ENCODE measurements at regions not wholly inside any gene's neighbourhood (a gene's known extent, or its start where the extent isn't known, plus 50 kb on each side); places are given as distances from the start of the nearest gene placed in this dataset.
A peak's percentile ranks its signal among the peaks of the same experiment; 100 is the strongest.

- DNase-seq, result no peak
Measured at GRCh38 chr5:31137676-31138075, 55.8 kb upstream of the CDH6 start.

DNA sequence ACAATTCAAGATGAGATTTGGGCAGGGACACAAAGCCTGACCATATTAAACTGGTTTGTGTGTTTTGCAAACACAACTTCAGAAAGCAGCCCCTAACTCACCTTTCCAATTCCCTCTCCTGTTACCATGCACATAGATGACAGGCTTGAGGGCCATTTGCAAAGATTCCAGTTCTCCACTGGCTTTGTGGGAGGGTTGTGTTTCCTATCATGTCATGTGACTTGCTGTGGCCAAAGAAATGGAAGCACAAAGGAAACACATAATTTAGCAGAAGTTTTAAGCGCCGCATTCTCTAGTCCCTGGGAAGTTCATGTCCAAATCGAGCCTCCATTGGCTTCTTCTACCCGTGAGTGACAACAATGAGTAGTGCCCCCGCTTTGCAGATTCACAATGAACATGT lies 57.9 kb upstream of the CDH6 start:
- DNase-seq, result no peak

DNA sequence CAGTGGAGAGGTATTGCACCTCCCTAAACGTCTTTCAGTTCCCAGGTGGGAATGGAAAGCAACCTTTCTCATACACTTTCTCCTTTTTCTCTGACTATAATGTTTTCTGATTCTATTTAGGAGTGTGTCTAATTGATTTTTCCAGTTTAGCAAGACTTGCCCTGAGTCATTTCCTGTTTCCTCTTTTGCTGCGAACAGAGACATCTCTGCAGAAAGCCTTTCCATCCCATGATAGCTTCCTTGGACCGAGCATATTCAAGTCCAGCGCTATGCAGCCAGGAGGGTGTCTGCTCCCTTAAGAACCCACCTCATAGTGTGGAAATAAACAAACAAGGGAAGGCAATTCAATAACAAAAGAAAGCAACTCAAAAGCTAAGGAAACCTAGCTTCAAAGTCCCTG lies 60.0 kb upstream of the CDH6 start:
- DNase-seq, result peak; percentile 82

- DNase-seq, result peak; percentile 72
Measured at GRCh38 chr5:31131381-31131891, 62.0 kb upstream of the CDH6 start.

- no peak for DNase-seq
Measured at GRCh38 chr5:31130676-31131075, 62.8 kb upstream of the CDH6 start.

DNA sequence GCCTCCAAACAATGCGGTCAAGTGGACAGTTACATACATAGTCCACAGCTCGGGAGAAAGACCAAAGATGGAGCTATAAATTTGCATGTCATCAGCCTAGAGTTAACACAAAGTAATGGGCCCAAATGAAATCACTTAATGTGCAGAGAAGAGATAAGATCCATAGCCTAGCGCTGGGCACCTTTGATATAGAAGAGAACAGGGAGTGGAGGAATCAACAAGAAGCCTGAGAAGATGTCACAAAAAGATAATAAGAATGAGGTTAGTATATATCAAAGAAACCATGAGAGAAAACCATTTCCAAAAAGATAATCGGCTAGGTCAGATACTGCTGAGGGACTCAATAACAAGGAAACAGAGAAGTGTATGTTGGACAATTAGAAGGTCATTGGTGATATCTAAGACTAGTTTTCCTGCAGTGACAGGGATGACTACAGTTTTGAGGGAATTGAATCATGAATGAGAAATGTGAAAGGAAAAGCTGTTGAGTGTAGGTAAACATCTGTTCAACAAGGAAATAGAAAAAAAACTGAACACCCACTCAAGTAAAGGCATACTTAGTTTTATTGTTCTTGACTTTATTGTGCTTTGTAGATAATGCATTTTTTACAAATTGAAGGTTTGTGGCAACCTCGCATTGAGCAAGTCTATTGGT lies 68.7 kb upstream of the CDH6 start:
- DNase-seq, result no peak

DNA sequence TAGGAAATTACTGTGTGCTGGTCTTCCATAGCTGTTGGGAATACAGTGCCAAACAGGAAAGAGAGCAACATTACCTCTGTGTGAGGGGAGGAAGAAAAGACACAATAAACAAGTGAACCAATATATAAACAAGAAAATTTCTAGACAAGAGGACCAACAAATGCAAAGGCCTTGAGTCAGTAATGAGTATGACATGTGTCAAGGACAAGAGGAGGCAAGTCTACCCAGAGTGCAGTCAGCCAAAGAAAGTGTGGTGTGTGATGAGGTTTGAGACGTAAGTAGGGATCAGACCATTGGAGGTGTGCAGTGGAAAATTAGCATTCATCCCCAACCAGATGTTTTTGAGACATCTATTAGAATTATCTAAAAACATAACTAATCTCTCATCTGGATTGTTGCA lies 69.5 kb upstream of the CDH6 start:
- no peak for DNase-seq

GRCh38 chr5:31122998-31123951 lies 70.2 kb upstream of the CDH6 start:
- DNase-seq, result no peak

DNA sequence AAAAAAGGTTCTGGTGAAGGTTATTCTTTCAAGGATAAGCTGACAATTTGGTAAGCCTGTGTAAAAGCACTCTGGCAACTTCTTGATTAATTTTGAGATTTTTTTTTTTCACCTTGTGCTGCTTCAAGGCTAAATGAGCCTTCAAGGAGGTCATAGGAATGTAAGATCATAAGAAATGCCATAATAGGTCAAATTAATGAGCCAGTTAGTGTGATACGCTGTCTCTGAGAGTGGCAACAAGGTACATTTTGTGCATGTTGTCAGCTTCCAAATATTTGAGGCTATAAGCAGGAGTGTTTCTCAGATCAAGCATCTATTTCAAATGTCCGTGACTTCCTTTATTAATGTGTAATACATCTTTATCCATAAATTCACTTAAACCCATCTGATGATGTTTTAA lies 72.3 kb upstream of the CDH6 start:
- DNase-seq, result no peak

- DNase-seq, result no peak
Measured at GRCh38 chr5:31120642-31120948, 72.9 kb upstream of the CDH6 start.

DNA sequence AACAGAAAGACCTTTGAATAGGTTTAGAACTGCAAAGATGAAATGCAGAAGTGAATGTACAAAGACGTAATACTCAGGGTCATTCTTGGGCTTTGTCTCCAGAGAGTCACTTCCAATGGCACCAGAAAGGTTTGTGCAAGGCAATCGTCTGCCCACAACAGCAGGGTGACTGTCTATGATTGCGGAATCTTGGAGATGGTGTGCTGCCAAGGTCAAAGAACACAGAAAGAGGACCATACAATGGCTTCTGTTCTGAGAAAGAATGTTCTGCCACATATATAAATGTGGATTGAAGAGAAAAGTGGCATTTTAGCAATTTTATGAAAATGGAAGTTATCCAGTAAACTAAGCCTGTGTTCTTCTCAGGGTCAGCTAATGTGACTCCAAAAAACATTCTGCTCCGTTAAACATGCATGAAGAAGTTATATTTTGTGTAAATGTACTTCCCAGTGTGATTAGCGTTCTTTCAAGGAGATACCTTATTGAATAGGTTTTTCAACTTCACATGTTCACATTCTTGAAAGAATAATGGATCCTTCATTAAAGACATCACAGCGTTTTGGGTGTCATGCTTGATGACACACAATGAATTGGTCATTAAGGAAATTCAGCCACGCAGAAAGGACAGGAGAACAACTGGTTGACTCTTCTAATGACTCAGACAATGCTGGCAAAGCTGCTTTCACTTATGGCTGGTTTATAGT lies 73.4 kb upstream of the CDH6 start:
- DNase-seq, result peak; percentile 95

DNA sequence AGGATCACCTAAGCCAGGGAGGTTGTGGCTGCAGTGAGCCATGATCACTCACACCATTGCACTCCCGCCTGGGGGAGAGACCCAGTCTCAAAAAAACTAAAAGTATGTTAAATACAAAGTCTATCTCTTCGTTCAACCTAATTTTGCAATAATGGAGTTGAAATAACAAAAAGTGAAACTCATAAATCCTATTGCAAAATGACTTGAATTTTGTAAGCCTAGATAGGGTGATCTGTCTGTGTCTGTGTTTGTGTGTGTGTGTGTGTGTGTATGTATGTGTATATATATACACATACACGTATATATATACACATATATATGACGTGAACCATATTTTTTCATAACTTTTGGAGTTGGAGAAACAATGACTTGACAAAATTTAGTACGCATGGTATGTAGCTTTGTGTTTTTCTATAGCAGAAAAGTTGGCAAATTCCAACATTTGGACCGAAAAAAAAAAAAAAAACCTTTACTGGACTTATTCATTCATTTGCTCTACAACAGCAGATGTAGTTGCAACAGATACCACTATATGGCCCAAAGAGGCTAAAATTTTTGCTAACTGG lies 76.9 kb upstream of the CDH6 start:
- DNase-seq, result peak; percentile 80

DNA sequence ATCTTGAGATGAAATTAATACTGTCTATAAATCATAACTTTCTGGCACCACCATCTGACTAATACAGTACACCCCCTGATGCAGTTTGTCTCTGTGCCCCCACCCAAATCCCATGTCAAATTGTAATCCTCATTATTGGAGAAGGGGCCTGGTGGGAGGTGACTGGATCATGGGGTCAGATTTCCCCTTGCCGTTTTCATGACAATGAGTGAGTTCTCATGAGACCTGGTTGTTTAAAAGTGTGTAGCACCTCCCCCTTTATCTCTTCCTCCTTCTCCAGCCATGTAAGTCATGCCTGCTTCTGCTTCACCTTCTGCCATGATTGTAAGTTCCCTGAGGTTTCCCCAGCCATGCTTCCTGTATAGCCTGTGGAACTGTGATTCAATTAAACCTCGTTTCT lies 78.7 kb upstream of the CDH6 start:
- DNase-seq, result no peak

- DNase-seq, result no peak
Measured at GRCh38 chr5:31113666-31114350, 79.7 kb upstream of the CDH6 start.

DNA sequence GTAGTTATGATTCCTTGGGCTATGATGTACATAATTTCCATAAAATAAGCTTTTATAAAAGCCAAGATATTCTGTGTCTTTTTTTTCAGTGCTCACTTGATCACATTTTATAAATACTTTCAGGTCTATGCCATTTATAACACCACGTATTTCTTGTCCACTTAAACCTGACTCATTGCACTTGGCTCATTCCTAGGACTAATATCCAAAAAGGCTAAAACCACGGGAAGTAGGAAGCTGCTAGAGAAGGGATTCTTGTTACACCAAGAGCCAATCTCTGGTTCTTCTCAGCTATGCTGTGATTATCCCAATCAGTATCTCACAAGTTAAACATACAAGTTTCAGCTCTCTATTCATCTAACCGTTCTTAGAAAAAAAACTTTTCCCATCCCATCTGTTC lies 80.4 kb upstream of the CDH6 start:
- no peak for DNase-seq

DNA sequence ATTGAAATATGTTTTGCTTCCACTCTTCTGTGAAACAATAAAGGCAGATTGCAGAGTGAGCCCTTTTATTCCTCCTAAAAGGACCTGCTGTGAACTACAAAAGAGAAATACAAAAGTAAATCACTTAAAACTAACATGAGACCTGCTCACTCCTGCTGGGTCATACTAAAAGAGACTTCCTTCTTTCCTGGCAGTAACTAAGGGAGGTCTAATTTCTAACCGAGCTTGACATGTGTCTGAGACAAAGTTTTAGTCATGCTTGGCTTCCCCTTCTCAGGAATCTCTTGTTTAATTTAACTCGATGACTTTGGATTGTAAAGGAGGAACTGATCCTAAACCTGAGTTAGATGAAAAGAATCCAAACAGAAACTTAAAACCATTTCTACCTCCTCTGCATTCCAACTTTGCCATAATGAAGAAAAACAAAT lies 86.4 kb upstream of the CDH6 start:
- DNase-seq, result no peak

DNA sequence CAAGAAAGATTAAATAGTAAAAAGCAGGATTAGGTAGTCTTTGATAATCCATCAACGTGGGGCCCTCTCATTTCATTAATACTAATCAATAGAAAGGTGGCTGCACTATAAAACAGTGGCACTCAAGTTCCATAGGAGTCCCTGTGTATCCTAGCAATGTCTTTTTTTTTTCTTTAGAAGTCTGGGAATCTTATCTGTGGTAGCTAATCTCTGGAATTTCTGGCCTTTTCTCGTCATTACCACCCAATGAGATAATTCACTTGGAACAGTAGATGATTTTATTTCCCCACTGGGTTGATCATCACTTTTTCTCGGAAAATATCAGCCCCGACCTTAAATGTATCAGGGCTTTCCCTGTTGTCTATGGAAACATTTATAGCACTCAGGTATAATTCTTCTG lies 86.8 kb upstream of the CDH6 start:
- DNase-seq, result no peak

GRCh38 chr5:31106278-31106677 lies 87.2 kb upstream of the CDH6 start:
- no peak for DNase-seq

GRCh38 chr5:31104775-31105174 lies 88.7 kb upstream of the CDH6 start:
- no peak for DNase-seq

DNA sequence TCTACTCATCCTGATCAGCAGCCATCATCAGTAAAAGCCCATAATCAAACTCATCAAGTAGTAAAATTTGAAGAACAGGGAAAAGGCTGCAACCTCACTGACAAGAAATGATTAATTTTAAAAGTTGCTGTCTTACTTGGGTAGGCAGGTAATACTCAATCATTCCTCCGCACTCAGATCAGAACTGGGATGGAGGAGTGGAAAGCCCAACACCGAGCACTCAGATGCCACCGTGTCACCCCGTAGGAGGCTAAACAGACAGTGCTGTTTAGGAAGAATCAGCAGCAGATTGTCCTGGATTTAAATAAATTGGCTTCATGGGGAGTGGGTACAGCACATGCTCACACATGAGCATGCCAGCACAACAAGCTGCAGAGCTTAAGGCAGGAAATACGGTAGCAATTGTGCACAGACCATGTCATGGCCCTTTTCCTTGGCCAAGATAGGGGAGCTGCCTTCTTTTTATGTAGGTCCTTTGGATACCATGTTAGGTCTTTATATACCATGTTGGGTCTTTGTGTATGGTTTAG lies 92.6 kb upstream of the CDH6 start:
- no peak for DNase-seq

DNA sequence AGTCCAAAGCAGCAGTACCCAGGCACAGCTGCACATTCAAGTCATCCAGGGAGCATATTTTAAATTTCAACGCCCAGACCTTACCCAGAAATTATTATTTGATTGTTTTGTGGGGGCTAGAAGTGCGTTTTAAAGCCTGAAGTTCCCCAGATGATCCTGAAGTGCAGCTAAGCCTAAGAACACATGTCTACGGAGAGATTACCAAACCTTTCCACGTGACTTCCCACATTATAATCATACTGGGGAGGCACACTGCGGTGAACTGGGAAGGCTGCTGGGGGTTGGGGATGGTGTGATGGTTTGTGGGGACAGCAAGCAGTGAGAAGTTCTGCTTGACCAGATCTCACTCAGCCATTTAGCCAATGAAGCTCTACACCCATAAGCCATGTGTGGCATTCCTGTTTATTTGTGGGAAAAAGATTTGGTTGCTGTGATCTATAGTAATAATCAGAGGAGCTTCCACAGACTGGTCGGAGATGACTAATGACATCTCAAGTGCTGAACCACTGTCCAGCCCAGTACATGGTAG lies 93.4 kb upstream of the CDH6 start:
- no peak for DNase-seq

DNA sequence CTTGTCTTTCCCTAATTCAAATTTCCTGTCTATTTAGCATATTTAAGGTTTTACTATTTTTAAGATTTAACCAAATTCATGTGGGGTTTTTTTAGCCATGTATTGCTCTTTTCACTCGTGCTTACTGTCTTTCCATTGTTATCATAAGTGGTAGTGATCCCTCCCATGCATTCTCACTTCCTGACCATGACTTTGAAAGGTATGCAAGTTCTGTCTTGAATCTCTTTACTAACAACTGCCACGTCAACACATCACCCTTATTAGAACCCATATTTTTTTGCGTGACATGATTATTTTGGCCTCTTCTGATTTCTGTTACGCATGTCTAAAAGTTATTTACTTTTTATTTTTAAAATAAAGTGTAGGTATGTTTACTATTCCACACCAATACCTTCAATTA lies 94.7 kb upstream of the CDH6 start:
- no peak for DNase-seq

Data from MV-4-11 (cell line).